Parathyroid adenoma (tissue), 2 donors: ENCODE measurements at regions not wholly inside any gene's neighbourhood (a gene's known extent, or its start where the extent isn't known, plus 50 kb on each side); places are given as distances from the start of the nearest gene placed in this dataset.

Source experiments
- H2AFZ ChIP-seq: fragments of 300-600 bp; sonication (generic); one replicate; pipeline ENCODE4 v1.7.0; 2017; ENCODE audit warnings: antibody characterized with exemption, mild to moderate bottlenecking
- H3K27ac ChIP-seq: fragments of 300-600 bp; sonication (generic); one replicate; pipeline ENCODE4 v1.7.0; 2017
- H3K27me3 ChIP-seq: fragments of 300-600 bp; sonication (generic); one replicate; pipeline ENCODE4 v1.7.0; 2017; ENCODE audit warnings: low read length; ENCODE audit not compliant: control insufficient read depth, insufficient read depth
- H3K36me3 ChIP-seq: fragments of 300-600 bp; sonication (generic); one replicate; pipeline ENCODE4 v1.7.0; 2017; ENCODE audit warnings: low read length; ENCODE audit not compliant: control insufficient read depth, insufficient read depth
- H3K4me1 ChIP-seq: fragments of 300-600 bp; sonication (generic); one replicate; pipeline ENCODE4 v1.7.0; 2017; ENCODE audit warnings: control low read depth
- H3K4me2 ChIP-seq: fragments of 300-600 bp; sonication (generic); one replicate; pipeline ENCODE4 v1.7.0; 2017; ENCODE audit warnings: low read length
- H3K4me3 ChIP-seq: fragments of 300-600 bp; sonication (generic); one replicate; pipeline ENCODE4 v1.7.0; 2017; ENCODE audit warnings: low read depth, low read length
- H3K79me2 ChIP-seq: fragments of 300-600 bp; sonication (generic); one replicate; pipeline ENCODE4 v1.7.0; 2017; ENCODE audit warnings: control low read depth
- H3K9ac ChIP-seq: fragments of 300-600 bp; sonication (generic); one replicate; pipeline ENCODE4 v1.7.0; 2017; ENCODE audit warnings: mild to moderate bottlenecking
- H3K9me3 ChIP-seq: fragments of 300-600 bp; sonication (generic); one replicate; pipeline ENCODE4 v1.7.0; 2017; ENCODE audit warnings: low read length; ENCODE audit not compliant: control insufficient read depth
- CTCF ChIP-seq: fragments of 300-600 bp; sonication (generic); IDR thresholded peaks from one replicate; pipeline ENCODE4 v1.7.0; 2017; ENCODE audit warnings: antibody characterized with exemption, mild to moderate bottlenecking
- donor health status: primary hyperparathyroidism.

- no peak overlapping the region for H3K4me2 ChIP-seq
- H3K36me3 ChIP-seq, result no peaks in the 10 kb centered on the region
- H3K4me1 ChIP-seq, result no peaks in the 10 kb centered on the region
- H3K79me2 ChIP-seq, result no peaks in the 10 kb centered on the region
- no peak overlapping the region for H3K9ac ChIP-seq
- H3K27ac ChIP-seq, result no peak overlapping the region
- TF ChIP-seq CTCF, result peak; percentile 22
- H3K4me3 ChIP-seq, result no peak overlapping the region
- H3K9me3 ChIP-seq, result no peaks in the 10 kb centered on the region
- no peaks in the 10 kb centered on the region for H3K27me3 ChIP-seq
- H2AFZ ChIP-seq, result no peak overlapping the region
These were observed 162.9 kb upstream of the SASH1 start for GRCh38 chr6:148179786-148180185.

- no peaks in the 10 kb centered on the region for H3K27me3 ChIP-seq
- H2AFZ ChIP-seq, result no peak overlapping the region
- no peaks in the 10 kb centered on the region for H3K36me3 ChIP-seq
- no peaks in the 10 kb centered on the region for H3K4me1 ChIP-seq
- no peak overlapping the region for H3K4me2 ChIP-seq
- H3K27ac ChIP-seq, result no peak overlapping the region
- TF ChIP-seq CTCF, result no peak
- H3K9me3 ChIP-seq, result no peaks in the 10 kb centered on the region
- H3K9ac ChIP-seq, result no peak overlapping the region
- no peak overlapping the region for H3K4me3 ChIP-seq
- no peaks in the 10 kb centered on the region for H3K79me2 ChIP-seq
These were observed 160.3 kb upstream of the SASH1 start for GRCh38 chr6:148182378-148182777.

GRCh38 chr6:148183776-148184175, 158.9 kb upstream of the SASH1 start:
- H2AFZ ChIP-seq, result no peak overlapping the region
- no peaks in the 10 kb centered on the region for H3K4me1 ChIP-seq
- H3K4me3 ChIP-seq, result no peak overlapping the region
- no peaks in the 10 kb centered on the region for H3K9me3 ChIP-seq
- no peak for TF ChIP-seq CTCF
- H3K79me2 ChIP-seq, result no peaks in the 10 kb centered on the region
- no peak overlapping the region for H3K27ac ChIP-seq
- H3K9ac ChIP-seq, result no peak overlapping the region
- H3K36me3 ChIP-seq, result no peaks in the 10 kb centered on the region
- H3K4me2 ChIP-seq, result no peak overlapping the region
- no peaks in the 10 kb centered on the region for H3K27me3 ChIP-seq

DNA sequence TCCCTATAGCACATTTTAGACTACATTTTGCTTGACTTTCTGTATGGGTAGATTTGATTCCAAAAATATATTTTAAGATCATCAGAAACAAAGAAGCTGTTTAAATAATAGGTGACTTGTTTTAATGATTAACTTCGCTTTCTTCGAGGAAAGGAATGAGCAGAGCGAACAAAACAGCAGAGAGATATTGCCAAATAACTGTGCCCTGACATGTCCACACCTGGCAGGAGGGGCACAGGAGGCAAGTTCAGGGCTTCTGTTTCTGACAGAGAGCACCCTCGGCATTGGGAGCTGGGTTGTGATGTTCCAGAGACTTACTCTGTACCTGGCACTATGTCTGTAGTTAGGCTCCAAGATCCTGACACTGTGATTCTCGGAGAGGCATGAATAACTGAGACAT, 155.7 kb upstream of the SASH1 start:
- H3K4me1 ChIP-seq, result peaks cover 2% of the 10 kb centered on the region
- H3K9me3 ChIP-seq, result no peaks in the 10 kb centered on the region
- no peaks in the 10 kb centered on the region for H3K27me3 ChIP-seq
- no peak overlapping the region for H3K9ac ChIP-seq
- H3K27ac ChIP-seq, result no peak overlapping the region
- H3K36me3 ChIP-seq, result no peaks in the 10 kb centered on the region
- no peak for TF ChIP-seq CTCF
- no peak overlapping the region for H3K4me3 ChIP-seq
- no peaks in the 10 kb centered on the region for H3K79me2 ChIP-seq
- no peak overlapping the region for H3K4me2 ChIP-seq
- H2AFZ ChIP-seq, result no peak overlapping the region

DNA sequence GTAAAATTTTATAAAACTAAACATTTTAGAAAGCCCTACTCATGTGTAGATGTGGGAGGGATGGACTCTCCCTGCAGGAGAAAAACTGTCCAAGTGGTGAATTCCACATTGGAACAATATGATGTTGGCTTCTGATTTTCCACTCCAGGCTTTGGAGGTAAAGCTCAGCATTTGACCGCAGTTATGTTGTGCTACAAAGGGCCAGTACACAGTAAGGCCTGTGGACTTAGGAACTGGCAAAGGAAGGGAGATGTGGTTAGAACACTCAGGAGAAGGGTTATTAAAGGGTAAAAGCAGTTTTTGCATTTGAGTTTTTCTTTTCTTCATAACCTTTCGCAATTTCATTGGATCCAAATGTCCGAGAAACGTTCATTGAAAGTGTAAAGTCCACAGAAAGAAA, 150.3 kb upstream of the SASH1 start:
- TF ChIP-seq CTCF, result no peak
- Histone ChIP-seq H3K4me3 (no peak overlapping the region), H3K9me3 (no peaks in the 10 kb centered on the region), H3K27me3 (no peaks in the 10 kb centered on the region), H3K9ac (no peak overlapping the region), H3K27ac (no peak overlapping the region), H3K4me2 (peak overlapping the region; percentile 32), H2AFZ (no peak overlapping the region), H3K4me1 (peaks cover 3% of the 10 kb centered on the region), H3K79me2 (no peaks in the 10 kb centered on the region), H3K36me3 (no peaks in the 10 kb centered on the region)
